ENCODE measurements at regions not wholly inside any gene's neighbourhood (a gene's known extent, or its start where the extent isn't known, plus 50 kb on each side); places are given as distances from the start of the nearest gene placed in this dataset.

GRCh38 chr2:134120406-134120732 lies 133.5 kb upstream of the MGAT5 start:
- TF ChIP-seq, protein P1, sequence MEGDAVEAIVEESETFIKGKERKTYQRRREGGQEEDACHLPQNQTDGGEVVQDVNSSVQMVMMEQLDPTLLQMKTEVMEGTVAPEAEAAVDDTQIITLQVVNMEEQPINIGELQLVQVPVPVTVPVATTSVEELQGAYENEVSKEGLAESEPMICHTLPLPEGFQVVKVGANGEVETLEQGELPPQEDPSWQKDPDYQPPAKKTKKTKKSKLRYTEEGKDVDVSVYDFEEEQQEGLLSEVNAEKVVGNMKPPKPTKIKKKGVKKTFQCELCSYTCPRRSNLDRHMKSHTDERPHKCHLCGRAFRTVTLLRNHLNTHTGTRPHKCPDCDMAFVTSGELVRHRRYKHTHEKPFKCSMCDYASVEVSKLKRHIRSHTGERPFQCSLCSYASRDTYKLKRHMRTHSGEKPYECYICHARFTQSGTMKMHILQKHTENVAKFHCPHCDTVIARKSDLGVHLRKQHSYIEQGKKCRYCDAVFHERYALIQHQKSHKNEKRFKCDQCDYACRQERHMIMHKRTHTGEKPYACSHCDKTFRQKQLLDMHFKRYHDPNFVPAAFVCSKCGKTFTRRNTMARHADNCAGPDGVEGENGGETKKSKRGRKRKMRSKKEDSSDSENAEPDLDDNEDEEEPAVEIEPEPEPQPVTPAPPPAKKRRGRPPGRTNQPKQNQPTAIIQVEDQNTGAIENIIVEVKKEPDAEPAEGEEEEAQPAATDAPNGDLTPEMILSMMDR (conservative IDR thresholded peaks at IDR 0.05; ENCODE audit: low read length) = no peak
- no peak for TF ChIP-seq EZH2phosphoT487 (IDR thresholded peaks at IDR 0.05; ENCODE audit: borderline replicate concordance)

Measured in Loucy (cell line).